Panc1 (cell line): ENCODE measurements at regions not wholly inside any gene's neighbourhood (a gene's known extent, or its start where the extent isn't known, plus 50 kb on each side); places are given as distances from the start of the nearest gene placed in this dataset.

Experiments used
- ATAC-seq: fragments of 200-7000 bp; cut with Tn5 transposase; 2 replicates; pipeline ENCODE4 v1.9.1; 2020; ENCODE audit warnings: mild to moderate bottlenecking, moderate library complexity
- BruUV-seq: library from RNA; stranded (reverse); fragments of 400-500 nt; replicated peaks from 2 replicates; lab custom pipeline; 2021; lab: Mats Ljungman, UMichigan
- CTCF ChIA-PET: fragments of 300-600 bp; sonication (Branson Sonifier 250); formaldehyde crosslinking; loops from one replicate; lab custom pipeline; 2022; ENCODE audit warnings: antibody characterized with exemption; lab: Charles Lee
- POLR2A ChIA-PET: fragments of 300-600 bp; sonication (Branson Sonifier 250); formaldehyde crosslinking; loops from one replicate; lab custom pipeline; 2022; ENCODE audit warnings: antibody characterized with exemption; lab: Charles Lee
- DNase-seq: peaks from one replicate; pipeline ENCODE4 v3.0.0-alpha.2; 2010; ENCODE audit warnings: low read depth, low spot score
- H3K27ac ChIP-seq: 2 replicates; pipeline ENCODE4 v1.5.1; 2011; ENCODE audit warnings: mild to moderate bottlenecking, low read length, inconsistent platforms
- H3K27me3 ChIP-seq: fragments of 200-500 bp; sonication (Bioruptor generic); 2 replicates; pipeline ENCODE4 v1.6.0; 2014; ENCODE audit warnings: low read length, inconsistent platforms; ENCODE audit not compliant: control insufficient read depth, insufficient read depth
- H3K36me3 ChIP-seq: fragments of 200-500 bp; sonication (Bioruptor generic); 2 replicates; pipeline ENCODE4 v1.5.1; 2014; ENCODE audit warnings: inconsistent platforms, mild to moderate bottlenecking, low read length, moderate library complexity; ENCODE audit not compliant: control insufficient read depth, insufficient read depth
- H3K4me1 ChIP-seq: 2 replicates; pipeline ENCODE4 v1.5.1; 2011; ENCODE audit warnings: inconsistent platforms, mild to moderate bottlenecking, low read length, moderate library complexity; ENCODE audit not compliant: control insufficient read depth, insufficient read depth
- H3K4me3 ChIP-seq, 2 experiments: 2 replicates each; pipeline ENCODE4 v1.5.1; 2011 to 2012; ENCODE audit warnings: low read depth in 2 of 2, low read length in 2 of 2, mild to moderate bottlenecking in 2 of 2, inconsistent platforms in 1 of 2, moderate library complexity in 1 of 2
- H3K9me3 ChIP-seq: fragments of 200-500 bp; sonication (Bioruptor generic); 2 replicates; pipeline ENCODE4 v1.5.1; 2014; ENCODE audit warnings: low read depth, mild to moderate bottlenecking, inconsistent platforms, low read length, moderate library complexity; ENCODE audit not compliant: control insufficient read depth, insufficient read depth
- REST ChIP-seq, 2 experiments: IDR thresholded peaks; 2 replicates each; pipeline ENCODE4 v1.6.1; 2011 to 2012; ENCODE audit warnings: low read depth in 2 of 2, control low read depth in 1 of 2, low read length in 1 of 2, mild to moderate bottlenecking in 1 of 2, moderate library complexity in 1 of 2; ENCODE audit not compliant: insufficient read depth in 1 of 2
- SIN3A ChIP-seq: IDR thresholded peaks from 2 replicates; pipeline ENCODE4 v1.6.1; 2012; ENCODE audit warnings: low read depth, mild to moderate bottlenecking, low read length, moderate library complexity, borderline replicate concordance; ENCODE audit not compliant: insufficient read depth
- in situ Hi-C: cut with HindIII; loops from 2 replicates; pipeline ENCODE4 v1.10.0; 2016; ENCODE audit warnings: low sequenced_read_pairs, low pct_unique_long_range_greater_than_20kb
- intact Hi-C: fragments of 100-400 bp; cut with micrococcal nuclease; formaldehyde crosslinking; loops from one replicate; pipeline ENCODE4 v1.10.0; 2022; ENCODE audit not compliant: unreplicated experiment
- TF ChIP-seq, protein P1 (sequence below): fragments of 450-650 bp; IDR thresholded peaks from 2 replicates; pipeline ENCODE4 v1.5.1; 2017; ENCODE audit warnings: mild to moderate bottlenecking

GRCh38 chr6:137272403-137272802 is 53.2 kb upstream of the IFNGR1 start:
- no TSS peak for BruUV-seq
- in situ Hi-C loops: no loop called here

DNA sequence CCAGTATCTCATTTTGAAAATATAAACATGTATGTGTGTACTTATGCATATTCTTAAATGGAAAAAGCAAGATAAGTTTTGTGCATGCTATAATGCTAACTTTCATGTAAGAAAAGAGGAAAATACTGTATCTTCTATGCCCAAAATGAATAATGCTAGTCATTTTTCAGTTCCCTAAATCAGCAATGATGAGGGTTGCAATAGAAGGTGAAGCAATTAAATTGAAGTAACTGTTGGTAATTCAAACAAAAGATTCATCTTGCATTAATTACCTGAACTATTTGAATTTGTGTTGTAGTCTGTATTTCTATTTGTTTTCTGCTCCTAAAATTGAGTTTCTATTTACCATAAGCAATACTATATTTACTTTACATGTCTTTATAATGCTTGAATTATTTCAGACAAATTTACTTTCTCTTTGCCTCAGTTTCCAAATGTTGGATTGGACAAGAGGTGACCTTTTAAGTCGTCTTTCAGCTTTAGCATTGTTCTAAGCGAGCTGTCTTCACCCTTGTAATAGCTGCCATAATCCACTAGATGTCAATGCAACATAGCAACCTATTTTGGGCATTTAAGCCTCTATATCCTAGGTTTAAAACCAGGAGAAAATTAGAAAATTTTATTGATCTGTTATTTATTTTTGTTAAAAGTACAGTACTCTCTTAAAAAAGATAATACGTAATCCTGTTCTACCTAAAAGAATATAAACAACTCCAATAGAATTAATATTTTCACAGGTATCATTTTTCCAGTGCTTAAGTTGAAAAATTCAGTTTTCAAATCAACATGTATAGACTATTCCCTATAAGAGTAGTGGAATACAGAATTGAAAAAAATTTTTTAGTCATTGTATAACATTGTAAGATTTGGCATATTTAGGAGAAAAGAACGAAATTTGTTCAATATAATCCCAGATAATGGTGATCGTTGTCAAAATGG is 52.3 kb upstream of the IFNGR1 start:
- Histone ChIP-seq H3K4me1 (no peaks in the 10 kb centered on the region), H3K9me3 (no peaks in the 10 kb centered on the region), H3K4me3 (no peak overlapping the region), H3K27me3 (no peaks in the 10 kb centered on the region), H3K27ac (no peak overlapping the region), H3K36me3 (no peaks in the 10 kb centered on the region; the same call in 1 of the 2 replicates)
- intact Hi-C loops (loop anchor here (1.0 to 5.0 kb wide), 3 partner anchors 43 to 370 kb away; no protein-coding TSS in a partner anchor), in situ Hi-C loops (no loop called here)
- TF ChIP-seq, protein P1, sequence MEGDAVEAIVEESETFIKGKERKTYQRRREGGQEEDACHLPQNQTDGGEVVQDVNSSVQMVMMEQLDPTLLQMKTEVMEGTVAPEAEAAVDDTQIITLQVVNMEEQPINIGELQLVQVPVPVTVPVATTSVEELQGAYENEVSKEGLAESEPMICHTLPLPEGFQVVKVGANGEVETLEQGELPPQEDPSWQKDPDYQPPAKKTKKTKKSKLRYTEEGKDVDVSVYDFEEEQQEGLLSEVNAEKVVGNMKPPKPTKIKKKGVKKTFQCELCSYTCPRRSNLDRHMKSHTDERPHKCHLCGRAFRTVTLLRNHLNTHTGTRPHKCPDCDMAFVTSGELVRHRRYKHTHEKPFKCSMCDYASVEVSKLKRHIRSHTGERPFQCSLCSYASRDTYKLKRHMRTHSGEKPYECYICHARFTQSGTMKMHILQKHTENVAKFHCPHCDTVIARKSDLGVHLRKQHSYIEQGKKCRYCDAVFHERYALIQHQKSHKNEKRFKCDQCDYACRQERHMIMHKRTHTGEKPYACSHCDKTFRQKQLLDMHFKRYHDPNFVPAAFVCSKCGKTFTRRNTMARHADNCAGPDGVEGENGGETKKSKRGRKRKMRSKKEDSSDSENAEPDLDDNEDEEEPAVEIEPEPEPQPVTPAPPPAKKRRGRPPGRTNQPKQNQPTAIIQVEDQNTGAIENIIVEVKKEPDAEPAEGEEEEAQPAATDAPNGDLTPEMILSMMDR: peak; percentile 86; the same call in 1 of the 2 replicates
- no peak for TF ChIP-seq SIN3A
- TF ChIP-seq REST (IDR thresholded peaks at IDR 0.05; ENCODE audit: insufficient read depth in 1 of 2, low read depth in 2 of 2, low read length in 1 of 2): no peak
- no TSS peak for BruUV-seq
- ChIA-PET CTCF (interaction anchor here (0.5 to 1.2 kb wide), 5 partner anchors 9 to 177 kb away, joined by 3 to 10 read pairs (median 3); no protein-coding TSS in a partner anchor), POLR2A (no interaction called here)
- ATAC-seq (peak; percentile 86), DNase-seq (peak; percentile 42)

More at GRCh38 chr6:137272403-137272802, 53.2 kb upstream of the IFNGR1 start:
- CTCF ChIA-PET: interaction anchor here (1.2 kb wide), 1 partner anchor 178 kb away, joined by 3 read pairs; no protein-coding TSS in a partner anchor
- Histone ChIP-seq H3K27ac (no peak overlapping the region), H3K9me3 (no peaks in the 10 kb centered on the region), H3K4me1 (no peaks in the 10 kb centered on the region), H3K27me3 (no peaks in the 10 kb centered on the region; the same call in 1 of the 2 replicates), H3K36me3 (no peaks in the 10 kb centered on the region; the same call in 1 of the 2 replicates), H3K4me3 (no peak overlapping the region)
- POLR2A ChIA-PET: no interaction called here
- TF ChIP-seq REST (IDR thresholded peaks at IDR 0.05; ENCODE audit: insufficient read depth in 1 of 2, low read depth in 2 of 2, low read length in 1 of 2) (no peak), SIN3A (no peak)
- intact Hi-C loops: loop anchor here (5.0 kb wide), 1 partner anchor 145 kb away; no protein-coding TSS in a partner anchor
- no peak for ATAC-seq
- DNase-seq: no peak
